HG02981 (cell line): ENCODE measurements at regions not wholly inside any gene's neighbourhood (a gene's known extent, or its start where the extent isn't known, plus 50 kb on each side); places are given as distances from the start of the nearest gene placed in this dataset.
A peak's percentile ranks its signal among the peaks of the same experiment; 100 is the strongest.

Experiments used
- ATAC-seq: cut with Tn5 transposase; IDR thresholded peaks from one replicate; pipeline ENCODE4 v1.9.1; 2021; ENCODE audit warnings: mild to moderate bottlenecking, moderate library complexity; ENCODE audit not compliant: unreplicated experiment

DNA sequence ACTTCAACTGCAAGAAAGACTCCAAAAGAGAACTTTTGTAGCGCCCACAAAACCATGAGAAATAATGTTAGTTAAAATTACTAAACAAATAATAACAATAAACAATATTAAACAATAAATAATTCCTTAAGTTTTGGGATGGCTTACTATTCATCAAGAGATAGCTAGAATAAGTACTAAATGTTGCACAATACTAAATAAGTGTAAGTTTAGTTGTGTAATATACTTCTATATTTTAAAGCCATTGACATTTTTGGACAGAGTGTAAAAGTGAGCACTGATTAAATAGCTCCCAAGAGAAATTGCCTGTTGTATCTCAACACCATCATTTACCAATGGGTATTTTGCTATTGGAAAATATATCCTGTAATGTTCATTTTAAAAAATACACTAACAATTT lies 166.7 kb downstream of the ALG10 start:
- ATAC-seq: no peak

DNA sequence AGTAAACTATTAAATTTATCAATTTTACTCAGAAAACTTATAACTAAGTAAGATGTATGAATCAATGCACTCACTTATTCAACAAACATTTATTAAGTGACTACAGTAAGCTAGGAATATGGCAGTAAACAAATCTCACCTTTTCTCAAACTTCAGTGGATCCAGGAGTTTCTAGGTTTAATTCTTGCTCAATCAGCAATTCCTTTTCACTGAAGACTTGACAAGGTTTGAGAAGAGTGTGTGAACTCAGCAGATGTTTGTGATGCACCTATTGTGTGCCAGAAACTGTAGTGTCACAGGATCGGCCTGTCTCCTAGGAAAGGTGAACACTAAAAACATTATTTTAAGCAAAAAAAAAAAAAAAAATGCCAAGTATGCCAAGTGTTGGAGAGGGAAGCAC lies 167.8 kb downstream of the ALG10 start:
- no peak for ATAC-seq

DNA sequence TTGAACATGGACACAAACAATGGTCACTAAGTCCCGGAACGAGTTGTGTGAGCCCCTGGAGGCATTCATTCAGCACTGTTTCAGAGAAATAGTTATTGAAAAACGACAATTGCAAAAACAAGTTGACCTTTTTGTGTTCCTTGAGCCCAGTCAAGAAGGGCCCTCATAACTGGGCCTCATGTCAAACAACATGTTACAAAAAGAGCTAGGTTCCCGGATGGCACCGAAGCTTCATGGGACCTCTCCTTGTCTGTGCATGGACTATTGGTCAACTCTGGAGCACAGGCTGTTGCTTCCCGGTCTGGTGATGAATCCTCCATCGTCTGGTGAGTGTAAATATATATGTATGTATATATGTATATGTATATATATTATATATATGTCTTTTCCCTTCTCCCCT lies 176.6 kb downstream of the ALG10 start:
- ATAC-seq: no peak

DNA sequence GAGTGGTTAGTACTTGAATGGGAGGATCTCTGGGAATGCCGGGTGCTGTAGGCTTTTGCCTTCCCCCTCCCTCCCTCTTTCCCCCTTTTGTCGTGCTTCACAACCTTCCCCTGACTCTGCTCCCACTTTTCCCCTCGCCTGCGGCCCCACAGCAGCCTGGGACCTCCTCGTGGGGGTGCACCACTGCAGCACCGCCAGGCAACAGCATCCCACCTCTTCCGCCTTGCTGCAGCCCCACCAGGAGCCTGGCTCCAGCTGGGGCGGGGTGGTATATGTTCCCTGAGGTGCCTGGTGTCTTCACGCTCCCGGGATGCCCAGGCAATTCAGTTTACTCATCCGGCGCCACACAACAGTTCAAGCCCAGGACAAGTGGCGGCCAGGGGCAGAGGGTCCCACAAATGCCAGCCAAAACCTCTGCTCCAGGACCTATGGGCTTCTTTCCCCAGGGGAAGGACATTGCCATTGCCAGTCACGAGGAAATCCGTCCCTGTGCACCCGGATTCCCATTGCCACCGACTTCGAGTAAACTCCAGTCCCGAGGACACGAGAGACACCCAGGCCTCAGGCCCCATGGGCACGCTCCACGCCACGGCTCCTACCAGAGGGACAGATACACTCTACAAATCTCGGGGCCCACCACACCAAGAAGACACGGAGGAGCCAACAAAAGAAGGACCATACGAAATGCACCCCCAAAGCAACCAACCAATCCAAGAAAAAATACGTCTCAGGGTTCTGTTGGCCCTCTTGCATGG lies 181.7 kb downstream of the ALG10 start:
- no peak for ATAC-seq

DNA sequence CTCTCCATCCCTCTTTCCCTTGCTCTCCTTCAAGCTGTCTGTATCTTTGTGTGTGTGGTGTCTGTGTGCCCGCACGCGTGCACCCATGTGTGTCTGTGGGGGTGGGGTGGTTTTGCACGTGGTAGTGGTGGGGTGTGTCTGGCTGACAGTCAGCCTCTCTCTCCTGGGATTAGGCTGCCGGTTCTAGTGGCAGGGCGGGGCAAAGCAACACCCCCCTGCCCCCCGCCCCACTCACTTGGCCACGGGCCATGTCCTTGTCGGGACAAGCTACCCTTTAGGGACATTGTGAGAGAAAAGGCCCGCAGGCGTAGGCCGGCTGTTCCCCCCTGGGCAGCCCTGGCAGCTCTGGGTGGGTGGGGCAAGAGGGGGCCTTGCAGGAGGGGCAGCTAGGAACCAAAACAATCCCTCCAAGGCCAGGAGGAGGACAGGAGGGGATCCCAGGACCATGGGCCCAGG lies 182.6 kb downstream of the ALG10 start:
- ATAC-seq: no peak

DNA sequence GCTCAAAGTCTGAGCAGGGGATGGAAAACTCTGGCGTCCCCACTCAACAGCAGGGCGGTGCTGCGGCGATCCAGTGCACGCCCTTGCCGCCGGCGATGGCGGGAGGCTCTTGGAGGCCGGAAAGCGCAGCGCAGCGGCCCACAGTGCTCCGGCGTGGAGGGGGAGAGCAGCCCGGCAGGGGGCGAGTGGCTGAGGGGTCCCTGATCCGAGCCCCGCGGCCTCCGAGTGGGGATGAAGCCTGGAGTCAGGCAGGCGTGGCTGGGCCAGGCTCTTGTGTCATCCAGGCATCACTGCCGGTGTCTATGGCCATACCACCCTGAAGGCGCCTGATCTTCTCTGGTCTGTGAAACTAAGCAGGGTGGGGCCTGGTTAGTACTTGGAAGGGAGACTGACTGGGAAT lies 183.1 kb downstream of the ALG10 start:
- no peak for ATAC-seq

DNA sequence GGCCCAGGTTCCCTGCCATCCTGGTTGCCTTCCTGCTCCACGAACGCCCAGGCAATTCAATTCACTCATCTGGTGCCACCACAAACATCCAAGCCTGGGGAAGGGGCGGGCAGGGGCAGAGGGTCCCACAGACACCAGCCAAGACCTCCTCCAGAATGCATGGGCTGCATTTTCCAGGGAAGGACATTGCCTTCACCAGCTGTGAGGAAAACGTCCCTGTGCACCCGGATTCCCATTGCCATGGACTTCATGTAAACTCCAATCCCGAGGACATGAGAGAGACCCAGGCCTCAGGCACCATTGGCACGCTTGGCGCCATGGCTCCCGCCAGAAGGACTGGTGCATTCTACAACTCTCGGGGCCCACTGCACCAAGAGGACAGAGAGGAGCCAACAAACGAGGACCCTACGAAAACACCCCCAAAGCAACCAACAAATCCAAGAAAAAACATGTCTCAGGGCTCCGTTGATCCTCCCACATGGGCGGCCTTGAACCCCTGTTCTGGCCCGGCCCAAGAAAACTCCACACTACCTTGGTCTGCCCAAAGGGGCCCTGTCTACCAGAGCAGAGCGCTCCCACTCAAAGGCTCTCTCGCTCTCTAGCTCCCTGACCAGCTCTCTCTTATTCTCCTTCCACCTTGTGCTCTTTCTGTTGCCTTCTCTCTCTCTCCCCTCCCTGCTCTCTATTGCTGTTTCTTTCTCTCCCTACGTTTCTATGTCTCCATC lies 183.9 kb downstream of the ALG10 start:
- no peak for ATAC-seq

DNA sequence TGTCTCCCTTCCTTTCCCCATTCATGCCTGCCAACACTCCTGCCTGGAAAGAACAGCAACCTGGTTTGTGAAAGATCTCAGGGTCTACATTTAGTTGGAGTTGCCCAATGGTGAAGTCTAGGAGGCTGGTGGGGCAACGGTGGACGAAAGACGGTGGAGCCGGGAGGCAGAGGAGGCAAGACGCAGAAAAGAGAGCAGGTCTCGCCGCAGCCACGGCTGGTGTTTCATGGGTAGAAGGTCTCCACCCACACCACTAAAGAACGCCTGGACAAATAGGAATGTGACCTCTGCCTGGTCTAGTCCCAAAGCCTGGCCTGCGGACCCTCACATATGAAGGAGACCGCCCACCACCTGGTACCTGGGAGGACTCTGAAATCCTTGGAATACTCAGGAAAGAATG lies 185.6 kb downstream of the ALG10 start:
- no peak for ATAC-seq

DNA sequence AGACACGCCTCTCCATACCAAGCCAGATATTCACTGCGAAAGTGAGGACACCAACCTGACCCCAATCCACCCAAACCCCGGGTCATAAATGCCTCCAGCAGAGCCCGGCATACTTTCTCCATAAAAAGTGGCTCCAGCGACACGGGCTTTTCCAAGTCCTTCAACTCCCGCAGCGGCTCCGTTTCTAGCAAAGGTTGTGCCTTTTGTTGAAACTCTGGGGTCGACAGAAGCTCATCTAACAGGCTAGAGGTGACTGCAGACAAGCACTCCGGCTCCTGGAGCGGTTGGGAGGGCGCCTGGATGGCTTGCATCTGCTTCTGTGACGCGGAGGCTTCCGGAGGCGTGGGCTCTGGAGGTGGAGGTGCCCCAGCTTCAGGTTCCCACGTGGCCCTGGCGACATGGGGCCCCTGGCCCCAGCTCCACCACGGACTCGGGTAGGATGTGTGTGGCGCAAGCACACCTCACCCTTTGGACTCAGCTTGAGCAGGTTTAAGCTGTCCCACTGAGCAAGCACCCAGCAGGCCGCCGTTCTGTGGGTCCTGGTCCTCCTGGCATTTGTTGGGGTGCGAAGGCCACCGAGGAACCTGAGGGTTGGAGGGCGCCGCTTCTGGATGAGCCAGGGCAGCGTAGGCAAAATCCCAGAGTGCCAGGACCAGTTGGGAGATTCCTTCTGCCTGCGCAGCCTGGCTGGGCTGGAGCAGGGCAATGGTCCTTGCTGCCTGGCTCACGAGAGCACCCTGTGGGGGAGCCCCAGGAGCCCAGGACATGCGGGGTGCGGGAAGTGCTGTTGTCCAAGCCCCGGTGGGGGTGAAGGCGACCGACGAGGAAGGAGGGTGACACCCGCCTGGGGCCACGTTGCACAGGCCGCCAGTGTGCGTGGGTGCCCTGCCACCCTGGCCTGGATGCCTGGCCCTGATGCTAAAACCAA lies 186.3 kb downstream of the ALG10 start:
- ATAC-seq: no peak

DNA sequence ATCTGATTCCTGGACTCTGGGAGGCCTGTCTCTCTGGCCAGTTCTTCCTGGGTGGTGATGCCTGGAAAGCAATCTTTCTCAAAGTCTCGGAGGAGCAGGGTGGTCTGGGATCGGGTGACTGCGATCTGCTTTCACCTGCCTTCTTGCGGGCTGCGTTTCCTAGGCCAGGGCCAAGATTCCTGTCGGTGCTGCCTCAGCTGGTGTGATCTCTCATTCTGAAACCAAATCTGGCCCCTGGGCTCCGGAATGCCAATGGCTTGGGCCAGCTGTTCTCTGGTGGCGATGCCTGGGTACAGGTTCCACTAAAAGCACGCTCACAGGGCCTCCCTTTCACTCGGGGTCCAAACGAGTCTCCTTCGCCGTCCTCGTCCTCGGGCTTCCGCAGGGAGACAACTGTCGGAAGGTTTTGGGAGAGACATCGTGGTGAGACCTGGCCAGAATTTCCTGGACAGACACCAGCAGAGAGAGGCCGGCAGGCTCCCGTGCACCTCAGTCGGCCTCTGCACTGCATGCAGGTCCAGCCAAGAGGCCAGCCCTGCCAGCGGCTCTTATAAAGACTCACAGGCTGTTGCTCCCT lies 187.1 kb downstream of the ALG10 start:
- no peak for ATAC-seq

DNA sequence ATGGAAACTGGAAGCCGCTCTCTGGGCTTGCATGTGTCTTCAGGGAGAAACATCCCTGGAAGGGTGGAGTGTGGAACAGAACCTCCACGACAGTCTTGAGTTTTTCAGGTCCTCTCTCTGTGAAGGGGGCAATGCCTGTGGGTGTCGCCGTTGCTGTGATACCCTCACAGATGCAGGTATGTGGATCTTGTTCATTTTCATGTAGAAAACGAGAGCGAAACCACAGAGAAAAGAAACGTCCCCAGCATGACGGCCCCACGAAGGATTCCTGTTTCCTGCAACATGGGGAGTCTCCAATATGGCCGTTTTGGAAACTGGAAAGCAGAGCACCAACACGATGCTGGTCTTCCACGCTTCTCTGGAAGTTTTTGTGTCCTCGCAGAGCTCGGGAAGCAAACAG lies 187.9 kb downstream of the ALG10 start:
- no peak for ATAC-seq

DNA sequence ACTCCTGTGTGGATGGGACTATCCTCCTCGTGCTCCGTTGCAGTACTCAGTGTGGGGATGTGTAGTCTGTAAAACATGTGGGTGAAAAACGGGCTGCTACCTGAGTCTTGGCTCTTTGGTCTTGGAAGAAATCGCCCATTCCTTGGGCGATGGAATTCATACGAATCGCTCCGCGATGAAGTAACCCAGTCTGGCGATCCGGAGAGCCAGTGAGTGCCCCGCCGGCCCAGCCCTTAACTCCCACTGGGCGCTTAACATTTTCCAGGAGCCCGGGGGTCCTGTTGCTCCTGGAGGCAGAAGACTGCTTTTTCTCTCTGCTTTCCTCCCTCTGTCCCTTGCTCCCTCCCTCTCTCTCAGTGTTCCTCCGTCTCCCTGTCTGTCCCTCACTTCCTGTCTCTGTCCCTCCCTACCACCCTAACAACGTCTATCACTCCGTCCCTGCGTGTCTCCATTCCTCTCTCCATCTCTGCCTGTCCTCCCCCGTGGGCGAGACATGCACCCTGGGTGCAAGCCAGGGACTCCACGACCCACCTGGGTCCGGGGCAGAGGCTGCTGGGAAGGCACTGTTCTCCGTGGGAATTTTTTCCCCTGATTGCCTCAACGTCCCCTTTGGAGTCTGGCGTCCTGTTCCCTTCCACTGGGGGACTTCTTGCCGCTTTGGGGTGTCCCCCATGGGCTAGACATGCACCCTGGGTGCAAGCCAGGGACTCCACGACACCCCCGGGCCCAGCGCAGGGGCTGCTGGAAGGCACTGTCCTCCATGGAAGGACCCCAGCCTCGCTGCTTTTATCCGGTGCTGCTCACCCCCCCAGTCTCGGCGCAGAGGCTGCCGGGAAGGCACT lies 188.6 kb downstream of the ALG10 start:
- ATAC-seq: no peak

DNA sequence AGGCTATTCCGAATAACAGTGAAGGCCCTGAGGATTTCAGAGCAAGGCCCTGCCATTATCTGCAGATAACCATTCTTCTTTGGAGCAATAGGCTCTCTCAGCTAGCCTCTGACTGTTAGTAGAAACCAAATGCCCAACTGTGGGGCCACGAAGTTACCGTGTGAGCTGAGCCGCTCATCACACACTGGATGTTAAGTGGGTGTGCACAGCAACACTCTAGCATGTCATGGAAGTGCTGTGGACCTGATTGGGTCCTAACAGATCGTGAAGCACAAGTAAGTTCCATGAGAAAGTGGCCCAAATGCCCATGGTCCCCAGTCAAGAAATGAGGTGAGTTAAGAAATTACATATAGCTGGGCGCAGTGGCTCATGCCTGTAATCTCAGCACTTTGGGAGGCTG lies 190.4 kb downstream of the ALG10 start:
- no peak for ATAC-seq

DNA sequence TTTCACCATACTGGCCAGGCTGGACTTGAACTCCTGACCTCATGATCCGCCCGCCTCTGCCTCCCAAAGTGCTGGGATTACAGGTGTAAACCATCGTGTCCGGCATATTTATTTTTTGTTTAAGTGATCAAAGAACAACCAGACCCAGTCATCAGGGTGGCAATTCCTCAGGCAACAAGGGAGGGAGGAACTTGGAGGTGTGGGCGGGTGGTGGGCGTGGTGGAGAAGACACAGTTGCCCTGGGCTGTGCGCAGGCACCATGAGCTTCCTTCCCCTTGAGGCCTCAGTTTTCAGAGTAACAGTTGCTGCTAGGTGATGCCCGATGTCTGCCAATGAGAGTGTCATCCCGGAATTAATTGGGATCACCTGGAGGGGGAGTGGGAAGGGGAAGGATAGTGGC lies 191.7 kb downstream of the ALG10 start:
- no peak for ATAC-seq

DNA sequence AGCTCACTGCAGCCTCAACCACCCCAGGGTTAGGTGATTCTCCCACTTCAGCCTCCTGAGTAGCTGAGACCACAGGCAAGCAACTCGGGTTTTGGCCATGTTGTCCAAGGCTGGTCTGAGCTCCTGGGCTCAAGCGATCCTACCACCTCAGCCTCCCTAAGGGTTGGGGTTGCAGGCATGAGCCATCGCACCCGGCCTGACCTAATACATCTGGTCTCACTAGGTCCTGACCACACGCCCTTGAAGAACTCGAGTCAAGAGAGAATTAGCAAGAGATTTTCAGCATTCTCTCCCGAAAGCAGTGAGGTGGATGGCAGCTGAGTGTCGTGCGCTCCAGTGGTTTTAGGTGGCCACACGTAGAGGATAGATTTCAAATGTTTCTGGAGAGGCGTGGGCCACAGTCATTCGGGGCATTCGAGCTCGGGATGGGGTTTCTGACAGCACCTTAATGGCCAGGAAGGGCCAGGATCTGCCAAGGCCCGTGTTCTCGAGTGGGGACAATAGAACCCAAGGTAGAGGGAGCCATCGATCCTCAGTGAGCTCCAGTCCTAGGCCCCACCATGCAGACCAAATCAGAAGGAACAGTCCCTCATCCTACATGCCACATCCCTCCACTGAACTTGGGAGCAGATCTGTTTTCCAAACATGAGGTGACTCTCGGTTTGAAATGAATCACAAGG lies 193.1 kb downstream of the ALG10 start:
- no peak for ATAC-seq

DNA sequence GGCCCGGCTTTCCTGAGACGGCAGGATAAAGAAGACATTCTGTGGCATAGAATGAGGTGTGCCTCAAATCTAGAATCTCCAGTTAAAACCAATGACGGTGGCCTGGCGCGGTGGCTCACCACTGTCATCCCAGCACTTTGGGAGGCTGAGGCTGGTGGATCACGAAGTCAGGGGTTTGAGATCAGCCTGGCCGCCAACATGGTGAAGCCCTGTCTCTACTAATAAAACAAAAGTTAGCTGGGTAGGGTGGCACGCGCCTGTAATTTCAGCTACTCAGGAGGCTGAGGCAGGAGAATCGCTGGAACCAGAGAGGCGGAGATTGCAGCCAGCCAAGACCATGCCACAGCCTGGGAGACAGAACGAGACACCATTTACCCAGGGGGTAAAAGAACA lies 193.6 kb downstream of the ALG10 start:
- no peak for ATAC-seq

DNA sequence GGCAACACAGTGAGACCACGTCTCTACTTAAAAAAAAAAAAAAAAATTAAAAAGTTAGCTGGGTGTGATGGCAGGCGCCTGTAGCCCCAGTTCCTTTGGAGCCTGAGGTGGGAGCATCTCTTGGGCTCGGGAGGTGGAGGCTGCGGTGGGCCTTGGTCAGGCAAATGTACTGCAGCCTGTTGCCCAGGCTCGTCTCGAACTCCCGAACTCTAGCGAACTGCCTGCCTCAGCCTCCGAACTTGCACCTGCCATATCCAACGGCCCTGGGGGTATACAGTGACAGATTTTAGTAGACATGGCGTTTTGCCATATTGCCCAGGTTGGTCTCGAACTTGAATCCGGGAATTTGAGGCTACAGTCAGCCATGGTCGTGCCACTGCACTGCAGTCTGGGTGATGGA lies 195.4 kb downstream of the ALG10 start:
- no peak for ATAC-seq

DNA sequence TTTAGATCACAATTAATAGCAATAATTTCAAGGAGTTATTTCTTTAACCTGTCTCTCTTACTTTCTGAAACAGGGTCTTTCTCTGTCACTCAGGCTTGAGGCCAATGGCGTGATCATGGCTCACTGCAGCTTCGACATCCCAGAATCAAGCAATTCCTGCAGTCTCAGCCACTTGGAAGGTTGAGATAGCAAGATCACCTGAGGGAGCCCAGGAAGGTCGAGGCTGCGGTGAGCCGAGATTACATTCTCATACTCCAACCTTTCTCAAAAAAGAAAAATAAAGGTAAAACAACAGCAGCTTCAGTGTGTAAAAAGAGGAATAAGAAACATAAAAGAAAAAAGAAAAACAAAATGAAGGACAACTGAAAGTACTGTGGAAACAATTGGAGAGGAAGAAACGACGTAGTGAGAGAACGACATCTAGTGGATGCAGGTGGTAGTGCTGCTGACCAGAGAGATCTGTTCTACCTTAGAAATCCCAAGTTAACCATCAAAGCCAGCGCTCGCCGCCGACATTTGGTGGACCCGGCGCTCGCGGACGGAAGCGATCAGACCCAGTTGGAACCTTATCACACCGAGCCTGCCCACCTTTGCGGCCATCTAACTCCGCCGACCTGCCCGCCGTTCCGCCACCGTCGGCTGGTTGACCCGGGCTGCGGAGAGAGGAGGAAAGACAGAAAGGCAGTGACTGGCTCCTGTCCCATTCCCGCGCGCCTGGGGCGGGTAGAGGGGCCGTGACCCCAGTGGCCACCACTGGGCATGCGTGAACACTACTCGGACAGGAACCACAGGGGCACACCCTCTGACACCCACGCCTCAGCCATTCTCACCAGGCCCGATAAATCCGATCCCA lies 196.1 kb downstream of the ALG10 start:
- peak; percentile 86 for ATAC-seq
